Stimulated activated CD4-positive, alpha-beta T cell treated with anti-CD3 and anti-CD28 coated beads, Interleukin-4, amount 100 ng/mL, for 1 hour (primary cell): ENCODE measurements at regions not wholly inside any gene's neighbourhood (a gene's known extent, or its start where the extent isn't known, plus 50 kb on each side); places are given as distances from the start of the nearest gene placed in this dataset.
"Not testable (repeated sequence)": the region's sequence is repeated elsewhere in the genome, so short reads cannot be mapped to it uniquely, and the experiment has no call there.

ENCODE experiments used
- DNase-seq: peaks from one replicate; pipeline ENCODE4 v3.0.0-alpha.2; 2020

DNA sequence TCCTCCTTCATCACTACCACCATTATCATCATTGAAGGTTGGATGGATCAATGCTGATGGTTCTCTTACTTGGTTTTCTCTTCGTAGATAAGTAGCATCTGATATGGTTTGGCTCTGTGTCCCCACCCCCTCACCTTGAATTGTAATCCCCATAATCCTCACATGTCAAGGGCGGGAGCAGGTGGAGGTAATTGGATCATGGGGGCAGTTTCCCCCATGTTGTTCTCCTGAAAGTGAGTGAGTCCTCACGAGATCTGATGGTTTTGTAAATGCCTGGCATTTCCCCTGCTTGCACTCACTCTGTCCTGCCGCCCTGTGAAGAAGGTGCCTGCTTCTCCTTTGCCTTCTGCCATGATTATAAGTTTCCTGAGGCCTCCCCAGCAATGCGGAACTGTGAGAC lies 172.4 kb upstream of the PWP1 start:
- DNase-seq, result no peak

DNA sequence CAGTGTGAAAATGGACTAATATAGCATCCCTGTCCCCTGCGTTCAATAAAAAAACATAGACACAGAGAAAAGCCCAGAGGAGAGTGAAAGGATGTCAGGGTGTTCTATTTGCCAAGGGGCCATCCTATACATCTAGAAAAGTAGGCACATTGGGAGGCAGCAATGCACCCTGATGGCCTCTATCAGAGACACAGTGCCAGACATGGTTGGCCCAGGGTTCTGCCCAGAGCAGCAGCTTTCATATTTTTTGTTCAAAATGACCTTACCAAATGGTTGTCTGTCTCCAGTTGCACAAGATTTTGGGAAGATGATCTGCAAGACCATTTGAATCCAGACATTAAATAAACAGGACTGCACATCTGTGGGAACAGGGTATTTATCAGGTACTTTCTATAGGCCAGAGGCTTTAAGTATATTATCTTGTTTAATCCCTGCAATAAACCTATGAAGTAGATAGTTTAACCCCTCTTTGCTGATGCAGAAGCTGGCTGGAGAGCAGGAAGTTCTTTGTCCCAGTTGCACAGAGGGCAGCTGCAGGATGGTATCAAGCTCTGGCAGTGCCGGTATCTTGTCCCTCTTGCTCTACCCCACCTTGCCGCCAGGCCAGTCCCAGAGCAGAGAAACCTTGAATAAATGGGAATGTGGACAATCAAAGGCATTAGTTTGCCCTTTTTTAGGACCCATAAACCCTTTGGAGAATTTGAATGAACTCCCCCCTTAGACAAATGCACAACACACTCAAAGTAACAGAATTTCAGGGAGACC lies 171.8 kb upstream of the PWP1 start:
- DNase-seq, result no peak

DNA sequence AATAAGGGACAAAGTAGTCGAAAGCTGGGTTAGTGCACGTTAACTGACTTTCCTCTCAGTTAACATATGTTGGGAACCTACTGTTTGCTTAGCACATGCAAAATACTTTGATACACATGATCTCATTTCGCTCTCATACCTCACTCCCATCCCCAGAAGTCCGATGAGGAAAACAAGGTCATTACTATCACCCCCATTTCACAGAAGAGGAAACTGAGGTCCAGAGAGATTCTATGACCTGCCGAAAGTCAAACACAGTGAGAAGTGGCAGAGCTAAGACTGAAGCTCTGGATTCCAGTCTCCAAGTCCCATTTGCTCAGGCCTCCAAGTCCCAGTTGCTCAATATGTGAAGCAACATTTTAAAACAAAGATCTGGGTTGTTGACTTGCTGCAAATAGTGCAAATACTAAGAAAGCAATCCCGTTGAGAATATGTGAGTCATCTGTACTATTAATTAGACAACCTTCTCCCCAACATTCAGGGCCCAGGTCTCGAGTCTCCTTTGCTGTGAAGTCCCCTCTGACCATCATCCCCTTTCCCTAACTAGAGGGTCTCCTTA lies 170.6 kb upstream of the PWP1 start:
- no peak for DNase-seq

DNA sequence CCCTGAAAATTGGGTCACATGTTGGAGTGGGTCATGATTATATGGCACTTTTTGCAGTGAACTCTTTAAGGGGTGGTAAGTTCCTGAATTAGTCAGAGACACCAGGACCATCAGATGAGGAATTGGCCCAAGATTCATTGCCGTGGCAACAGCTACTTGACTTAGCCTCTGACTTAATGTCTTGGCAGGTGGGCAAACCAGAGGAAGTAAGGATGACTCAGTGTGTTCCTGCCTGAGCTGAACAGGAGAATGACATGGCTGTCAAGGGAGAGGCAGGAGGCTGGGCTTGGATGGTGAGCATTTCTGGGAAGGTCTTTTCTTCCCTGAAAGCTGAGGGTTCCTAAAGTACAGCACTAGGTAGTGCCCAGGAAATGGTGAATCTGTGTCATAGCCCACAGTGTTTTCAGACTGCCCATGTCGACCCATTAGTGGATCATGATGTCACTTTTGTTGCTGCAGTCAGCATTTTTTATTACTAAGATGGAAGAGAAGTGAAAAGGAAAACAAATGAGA lies 170.1 kb upstream of the PWP1 start:
- DNase-seq, result no peak

DNA sequence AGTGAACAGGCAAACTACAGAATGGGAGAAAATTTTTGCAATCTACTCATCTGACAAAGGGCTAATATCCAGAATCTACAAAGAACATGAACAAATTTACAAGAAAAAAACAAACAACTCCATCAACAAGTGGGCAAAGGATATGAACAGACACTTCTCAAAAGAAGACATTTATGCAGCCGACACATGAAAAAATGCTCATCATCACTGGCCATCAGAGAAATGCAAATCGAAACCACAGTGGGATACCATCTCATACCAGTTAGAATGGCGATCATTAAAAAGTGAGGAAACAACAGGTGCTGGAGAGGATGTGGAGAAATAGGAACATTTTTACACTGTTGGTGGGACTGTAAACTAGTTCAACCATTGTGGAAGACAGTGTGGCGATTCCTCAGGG lies 167.8 kb upstream of the PWP1 start:
- not testable (repeated sequence) for DNase-seq

DNA sequence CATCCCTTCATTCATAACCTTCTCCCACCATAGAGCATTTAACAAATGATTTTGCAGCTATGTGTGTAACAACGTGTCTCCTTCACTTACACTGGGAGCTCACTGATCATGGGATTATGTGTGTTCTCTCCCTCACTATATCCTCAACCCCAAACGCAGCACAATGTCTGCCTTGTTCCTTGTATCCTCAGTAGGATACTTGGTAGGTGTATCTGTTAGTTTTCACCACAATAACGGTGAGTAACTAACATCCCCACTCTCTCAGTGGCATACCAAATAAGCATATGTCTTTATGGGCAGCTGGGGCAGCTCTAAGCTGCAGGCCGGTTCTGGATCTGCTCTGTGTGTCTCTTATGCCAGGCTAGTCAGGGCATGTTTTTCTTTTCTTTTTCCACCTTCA lies 166.7 kb upstream of the PWP1 start:
- no peak for DNase-seq

DNA sequence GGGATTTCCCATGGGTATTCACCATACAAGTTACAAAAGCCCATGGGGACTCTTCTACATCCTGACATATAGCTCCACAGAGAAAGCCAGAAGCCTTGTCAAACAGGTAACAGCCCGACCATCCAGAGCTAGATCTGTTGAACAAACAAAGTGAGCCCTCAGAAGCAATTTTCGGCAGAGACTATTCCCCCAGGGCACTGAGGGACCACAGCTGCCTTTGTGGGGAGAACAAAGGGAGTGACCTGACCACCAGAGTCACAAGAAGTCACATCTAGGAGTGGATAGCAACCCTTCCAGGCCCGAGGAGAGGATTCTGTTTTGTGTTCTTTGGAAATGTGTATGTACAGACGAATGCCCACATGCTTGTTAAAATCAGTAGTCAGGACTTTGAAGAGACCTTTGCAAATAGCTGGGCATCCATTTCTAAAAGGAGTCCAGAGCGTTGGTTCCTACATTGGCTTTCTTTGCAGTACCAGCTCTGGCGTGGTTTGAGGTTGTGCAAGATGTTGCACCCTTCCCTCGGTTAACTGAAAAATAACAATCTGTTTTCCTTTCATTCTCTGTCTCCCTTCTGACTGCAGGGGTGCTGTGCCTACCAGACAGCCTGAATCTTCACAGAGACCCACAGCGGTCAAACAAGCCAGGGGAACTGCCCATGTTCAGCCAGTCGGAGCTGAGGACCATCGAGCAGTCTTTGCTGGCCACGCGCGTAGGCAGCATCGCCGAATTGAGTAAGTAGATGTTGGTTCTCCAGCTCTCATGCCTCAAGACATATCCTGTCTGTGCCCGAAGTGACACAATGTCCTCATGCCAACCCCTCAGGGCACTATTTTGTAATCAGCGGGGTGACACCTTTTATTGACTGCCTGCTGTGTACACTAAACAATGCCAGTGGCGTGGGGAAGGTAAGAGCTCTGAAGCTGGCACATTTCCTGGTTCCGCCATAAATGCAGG lies 165.4 kb upstream of the PWP1 start:
- no peak for DNase-seq

DNA sequence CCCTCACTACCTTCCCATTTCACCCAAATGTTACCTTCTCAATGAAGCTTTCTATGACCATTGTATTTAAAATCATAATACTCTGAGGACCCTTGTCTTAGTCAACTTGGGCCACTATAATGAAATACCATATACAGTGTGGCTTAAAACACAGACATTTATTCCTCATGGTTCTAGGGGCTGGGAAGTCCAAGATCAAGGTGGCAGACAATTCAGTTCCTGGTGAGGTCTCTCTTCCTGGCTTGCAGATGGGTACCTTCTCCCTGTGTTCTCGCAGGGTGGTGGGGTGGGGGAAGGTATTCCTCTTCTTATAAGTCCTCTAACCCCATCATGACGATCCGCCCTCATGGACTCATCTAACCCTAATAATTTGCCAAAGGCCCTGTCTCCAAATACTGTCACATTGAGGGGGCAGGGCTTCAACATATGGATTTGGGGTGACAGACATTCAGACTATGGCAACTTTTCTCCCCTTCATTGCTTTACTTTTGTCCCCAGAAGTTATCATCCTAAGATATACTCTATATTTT lies 163.7 kb upstream of the PWP1 start:
- no peak for DNase-seq

DNA sequence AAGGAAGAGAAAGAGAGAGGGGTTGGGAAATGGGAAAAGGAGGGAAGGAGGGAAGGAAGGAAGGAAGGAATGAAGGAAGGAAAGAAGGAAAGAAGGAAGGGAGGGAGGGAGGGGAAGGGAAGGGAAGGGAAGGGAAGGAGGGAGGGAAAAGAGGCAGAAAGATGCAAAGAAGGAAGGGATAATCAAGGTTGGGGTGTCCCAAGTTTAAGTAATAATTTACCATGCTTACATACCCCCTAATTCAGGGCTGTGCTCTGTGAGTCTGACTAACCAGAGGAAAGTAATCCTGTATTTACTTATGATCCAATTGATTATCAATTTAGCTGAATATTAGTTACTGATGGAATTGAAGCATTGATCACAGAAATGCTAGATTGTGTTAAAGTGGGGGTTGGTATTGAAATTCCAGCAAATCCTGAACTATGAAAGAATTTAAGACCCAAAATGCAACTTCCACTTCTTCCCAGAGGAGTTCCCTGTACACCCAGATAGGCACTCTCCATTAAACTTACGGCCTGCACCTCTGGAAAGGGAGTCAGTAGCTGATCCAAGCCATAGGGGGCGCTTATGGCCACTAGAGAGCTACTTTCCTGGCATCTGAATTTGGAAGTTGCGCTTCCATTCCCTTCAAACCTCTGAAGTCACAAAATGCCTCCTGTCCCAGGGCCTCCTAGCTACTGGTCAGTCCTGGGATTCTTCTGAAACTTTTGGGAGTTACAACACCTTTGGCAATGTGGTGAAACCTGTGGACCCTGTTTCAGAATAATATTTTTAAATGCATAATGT lies 162.7 kb upstream of the PWP1 start:
- DNase-seq, result no peak

DNA sequence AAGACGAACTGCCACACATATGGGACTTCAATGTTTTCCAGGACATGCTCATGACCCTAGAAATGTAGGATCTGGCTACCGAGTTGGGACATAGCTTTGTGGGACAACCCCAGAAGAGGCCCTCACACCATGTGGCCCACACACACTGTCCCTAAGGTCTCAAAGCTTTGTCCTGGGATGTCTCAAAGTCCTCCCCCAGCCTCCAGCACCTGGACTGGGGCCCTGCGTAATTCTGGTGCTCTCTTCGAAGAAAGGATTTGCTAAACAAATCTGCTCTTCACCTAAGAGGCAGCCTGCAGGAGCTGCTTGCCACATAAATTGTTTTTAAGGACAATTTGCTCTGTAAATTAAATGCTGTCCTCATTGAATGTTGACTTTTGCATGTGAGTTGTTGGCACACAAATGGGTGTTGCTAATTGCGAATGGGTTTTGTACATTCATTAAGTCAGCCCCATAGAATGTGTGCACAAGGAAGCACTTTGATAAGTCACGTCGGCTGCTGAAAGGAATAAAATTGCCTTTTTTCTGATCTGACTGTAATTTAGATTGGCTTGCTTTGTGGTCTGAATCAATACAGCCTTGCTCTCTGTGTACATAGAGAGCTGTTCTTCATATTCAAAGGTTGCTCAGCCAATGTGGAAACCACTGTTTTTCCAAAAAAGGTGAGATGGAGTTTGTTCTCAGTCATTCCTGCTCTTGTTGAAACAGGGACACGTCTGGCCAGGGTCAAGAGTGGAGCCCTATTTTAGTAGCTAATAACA lies 161.6 kb upstream of the PWP1 start:
- no peak for DNase-seq

DNA sequence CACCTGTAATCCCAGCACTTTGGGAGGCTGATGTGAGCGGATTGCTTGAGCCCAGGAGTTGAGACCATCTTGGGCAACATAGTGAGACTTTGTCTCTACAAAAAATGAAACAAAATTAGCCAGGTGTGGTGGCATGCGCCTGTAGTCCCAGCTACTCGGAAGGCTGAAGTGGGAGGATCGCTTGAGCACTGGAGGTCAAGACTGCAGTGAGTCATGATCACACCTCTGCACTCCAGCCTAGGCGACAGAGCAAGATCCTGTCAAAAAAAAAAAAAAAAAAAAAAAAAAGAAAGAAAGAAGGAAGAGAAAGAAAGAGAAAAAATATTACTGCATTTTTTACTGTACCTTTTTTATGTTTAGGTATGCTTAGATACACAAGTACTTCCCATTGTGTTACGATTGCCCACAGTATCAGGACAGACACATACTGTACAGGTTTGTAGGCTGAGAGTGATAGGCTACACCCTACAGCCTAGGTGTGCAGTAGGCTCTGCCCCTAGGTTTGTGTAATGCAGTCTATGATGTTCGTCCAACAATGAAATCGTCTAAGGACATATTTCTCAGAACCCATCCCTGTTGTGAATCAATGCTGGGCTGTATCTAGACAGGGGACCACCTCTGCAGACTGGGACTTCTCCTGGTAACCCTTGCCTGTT lies 160.4 kb upstream of the PWP1 start:
- no peak for DNase-seq

DNA sequence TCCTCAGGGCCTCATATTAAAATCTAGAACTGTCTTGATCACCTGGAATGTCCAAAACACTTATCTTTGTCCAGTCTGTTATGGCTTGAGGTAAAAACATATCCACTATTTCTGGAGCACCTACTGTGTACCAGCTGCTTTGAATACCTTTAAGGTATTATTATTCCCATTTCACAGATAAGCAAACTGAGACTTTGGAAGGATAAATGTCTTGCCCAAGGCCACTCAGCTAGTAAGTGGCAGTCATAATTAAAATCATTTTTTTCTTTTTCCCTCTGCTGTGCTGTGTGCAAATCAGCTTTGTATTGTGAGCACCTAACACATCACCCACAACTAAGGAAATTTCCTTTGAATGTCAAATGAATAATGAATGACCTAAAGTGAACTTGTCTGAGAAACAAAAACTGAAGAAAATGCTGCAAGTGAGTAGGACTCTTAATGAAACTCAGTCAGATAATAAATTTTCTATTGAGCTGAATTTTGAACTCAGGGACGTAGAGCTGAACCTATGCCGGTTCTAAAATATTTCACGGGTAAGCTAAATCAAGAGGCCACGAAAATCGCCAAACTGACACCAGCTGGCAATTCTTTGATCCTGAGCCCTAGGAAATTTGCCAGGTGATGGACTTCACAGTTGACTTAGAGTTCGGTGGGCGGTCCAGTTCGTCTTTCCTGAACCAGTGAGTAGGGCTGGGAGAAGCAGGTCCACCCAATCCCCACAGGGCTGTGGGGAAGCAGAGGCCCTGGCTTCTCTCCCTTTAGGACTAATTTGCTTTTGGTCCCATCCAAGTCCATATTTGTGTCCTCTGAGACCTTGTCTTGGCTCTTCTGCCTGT lies 159.7 kb upstream of the PWP1 start:
- no peak for DNase-seq

DNA sequence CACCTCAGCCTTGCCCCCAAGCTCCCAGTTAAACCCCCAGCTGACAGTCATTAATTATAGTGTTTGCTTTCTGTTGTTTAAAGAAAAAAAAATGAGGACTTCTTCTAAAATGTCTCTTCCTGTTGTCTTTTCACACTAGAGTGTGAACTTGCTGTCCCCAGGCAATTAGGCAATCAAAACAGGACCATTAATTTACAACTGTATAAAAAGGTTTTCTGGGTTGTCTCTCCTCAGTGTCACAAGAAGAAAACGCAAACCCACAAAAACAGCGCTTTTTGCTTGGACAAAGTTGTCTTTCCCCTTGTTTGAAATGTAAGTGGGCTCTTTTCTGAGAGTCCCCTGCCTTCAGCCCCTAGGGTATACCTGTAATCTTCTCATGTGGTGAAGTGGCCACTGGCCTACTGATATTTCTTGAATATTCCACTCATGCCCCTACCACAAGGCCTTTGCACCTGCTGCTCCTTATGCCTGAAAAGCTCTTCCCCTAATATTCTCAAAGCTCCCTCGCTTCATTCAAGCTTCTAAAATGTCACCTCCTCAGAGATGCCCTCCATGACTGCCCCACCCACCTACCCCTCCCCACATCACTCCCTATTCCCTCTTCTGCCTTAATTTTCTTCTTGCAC lies 158.9 kb upstream of the PWP1 start:
- no peak for DNase-seq

DNA sequence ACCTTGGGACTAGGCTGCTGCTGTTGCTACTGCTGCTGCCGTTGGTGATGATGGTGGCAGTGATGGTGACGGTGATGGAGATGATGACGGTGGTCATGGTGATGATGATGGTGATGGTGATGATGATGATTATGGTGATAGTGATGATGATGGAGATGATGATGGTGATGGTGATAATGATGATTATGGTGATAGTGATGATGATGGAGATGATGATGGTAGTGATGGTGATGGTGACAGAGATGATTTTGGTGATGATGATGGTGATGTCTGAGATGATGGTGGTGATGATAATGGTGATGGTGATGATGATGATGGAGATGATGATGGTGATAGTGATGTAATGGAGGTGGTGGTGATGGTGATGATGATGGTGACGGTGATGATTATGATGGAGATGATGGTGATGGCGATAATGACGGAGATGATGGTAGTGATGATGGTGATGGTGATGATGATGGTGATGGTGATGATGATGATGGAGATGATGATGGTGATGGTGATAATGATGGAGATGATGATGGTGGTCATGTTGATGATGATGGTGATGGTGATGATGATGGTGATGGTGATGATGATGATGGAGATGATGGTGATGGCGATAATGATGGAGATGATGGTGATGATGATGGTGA lies 156.8 kb upstream of the PWP1 start:
- no peak for DNase-seq

DNA sequence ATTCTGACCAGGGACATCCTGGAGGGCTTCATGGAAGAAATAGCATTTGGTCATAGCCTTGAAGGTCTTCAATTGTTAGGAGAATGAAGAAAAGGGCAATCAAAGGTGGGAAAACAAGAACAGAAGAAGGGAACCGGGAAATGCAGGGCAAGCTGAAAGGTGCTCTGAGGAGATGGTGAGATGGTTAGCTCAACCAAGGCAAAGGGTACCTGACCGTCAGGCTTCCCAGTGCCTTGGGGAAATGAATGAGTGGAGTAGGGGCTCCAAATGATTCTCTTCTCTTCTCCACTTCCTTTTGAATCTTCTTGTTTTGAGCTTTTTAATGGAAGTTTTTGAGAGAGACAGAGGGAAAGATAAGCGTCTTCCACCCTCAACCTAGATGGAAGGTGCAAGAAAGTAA lies 155.6 kb upstream of the PWP1 start:
- no peak for DNase-seq

DNA sequence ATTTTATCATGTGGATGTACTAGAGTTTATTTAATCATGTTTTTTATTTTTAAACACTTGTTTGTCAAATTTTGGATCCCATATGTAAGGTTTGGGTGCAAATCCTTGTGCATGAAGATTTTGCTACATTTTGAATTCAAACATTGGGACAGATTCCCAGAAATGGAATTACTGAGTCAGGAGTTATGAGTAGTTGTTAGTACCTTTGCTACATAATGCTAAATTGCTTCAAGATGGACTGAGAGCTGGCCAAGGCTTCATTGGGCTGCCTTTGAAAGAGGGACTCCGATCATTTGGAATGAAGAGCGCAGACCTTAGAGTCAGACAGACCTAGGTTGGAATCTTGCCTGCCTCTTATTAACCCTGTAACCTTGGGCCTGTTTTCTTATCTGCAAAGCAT lies 154.9 kb upstream of the PWP1 start:
- DNase-seq, result no peak

DNA sequence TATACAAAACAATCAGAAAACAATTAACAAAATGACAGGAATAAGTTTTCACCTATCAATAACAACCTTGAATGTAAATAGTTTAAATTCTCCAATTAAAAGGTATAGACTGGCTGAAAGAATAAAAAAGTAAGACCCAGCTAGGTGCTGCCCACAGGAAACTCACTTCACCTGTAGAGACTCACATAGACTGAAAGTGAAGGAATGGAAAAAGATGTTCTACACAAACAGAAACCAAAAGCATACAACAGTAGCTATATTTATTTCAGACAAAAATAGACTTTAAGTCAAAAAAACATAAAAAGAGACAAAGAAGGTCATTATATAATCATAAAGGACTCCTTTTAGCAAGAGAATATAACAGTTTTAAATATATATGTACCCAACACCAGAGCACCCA lies 152.4 kb upstream of the PWP1 start:
- no peak for DNase-seq

DNA sequence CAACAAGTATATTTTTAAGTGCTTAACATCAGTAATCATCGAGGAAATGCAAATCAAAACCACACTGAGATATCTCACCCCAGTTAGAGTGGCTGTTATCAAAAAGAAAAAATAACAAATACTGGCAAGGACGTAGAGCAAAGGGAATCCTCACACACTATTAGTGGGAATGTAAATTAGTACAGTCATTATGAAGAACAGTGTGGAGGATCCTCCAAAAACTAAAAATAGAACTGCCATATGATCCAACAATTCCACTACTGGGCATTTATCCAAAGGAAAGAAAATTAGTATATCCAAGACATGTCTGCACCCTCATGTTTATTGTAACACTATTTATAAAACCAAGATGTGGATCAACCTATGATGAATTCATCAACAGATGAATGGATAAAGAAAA lies 149.0 kb upstream of the PWP1 start:
- no peak for DNase-seq

DNA sequence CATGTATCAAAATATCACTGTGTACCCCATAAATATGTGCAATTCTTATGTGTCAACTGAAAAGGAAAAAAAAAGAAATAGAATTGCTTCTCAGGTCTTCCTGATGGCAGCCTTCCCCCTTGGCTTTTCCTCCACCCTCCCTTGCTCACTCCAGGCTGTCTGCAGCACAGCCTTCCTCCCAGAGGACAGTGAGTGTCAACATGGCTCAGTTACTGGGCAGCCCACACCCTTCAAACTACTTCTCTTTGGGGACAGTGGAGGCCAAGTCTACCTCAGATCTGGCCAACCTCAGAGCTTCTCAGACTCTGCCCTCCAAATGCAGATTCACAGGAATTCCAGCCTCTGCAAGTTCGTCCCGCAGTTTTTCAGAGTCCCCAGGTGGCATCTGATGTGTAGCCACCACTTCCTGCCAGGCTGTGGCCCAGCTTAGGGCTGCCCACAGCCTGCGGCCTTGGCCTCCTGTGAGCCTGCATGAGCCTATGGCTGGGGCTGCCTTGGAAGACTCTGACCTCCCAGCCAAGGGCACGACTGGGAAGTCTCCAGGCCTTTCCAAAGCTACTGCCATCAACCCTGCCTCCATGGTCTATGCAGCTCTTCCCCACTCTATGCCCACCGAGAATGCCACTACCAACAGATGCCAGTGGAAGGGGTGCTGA lies 148.0 kb upstream of the PWP1 start:
- DNase-seq, result no peak
